ENCODE measurements at regions not wholly inside any gene's neighbourhood (a gene's known extent, or its start where the extent isn't known, plus 50 kb on each side); places are given as distances from the start of the nearest gene placed in this dataset.

DNA sequence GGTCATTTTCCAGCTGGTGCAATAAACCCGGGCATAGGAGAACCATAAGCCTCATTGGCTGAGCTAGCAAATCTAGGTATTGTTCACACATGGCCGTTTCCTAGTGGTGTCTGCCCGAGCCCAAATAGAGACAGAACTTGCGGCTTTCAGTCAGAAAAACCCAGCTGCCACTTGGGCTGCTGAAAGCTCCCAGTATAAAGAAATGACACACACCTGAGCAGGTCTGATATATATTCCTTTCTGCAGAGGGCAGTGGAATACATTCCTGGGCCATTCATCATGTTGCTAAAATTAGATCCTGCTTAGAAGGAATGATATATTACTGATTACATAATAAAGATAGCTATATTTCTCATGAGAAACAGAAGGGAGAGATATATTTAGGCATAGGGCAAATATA, 83.9 kb upstream of the IRX5 start:
- TF ChIP-seq EP300 (conservative IDR thresholded peaks at IDR 0.05; ENCODE audit: poor library complexity, severe bottlenecking) (no peak), MXI1 (conservative IDR thresholded peaks at IDR 0.05; ENCODE audit: poor library complexity, severe bottlenecking) (no peak), EZH2 (IDR thresholded peaks at IDR 0.05; ENCODE audit: borderline replicate concordance, insufficient read depth, low read length, poor library complexity, severe bottlenecking) (no peak), CTCF (IDR thresholded peaks at IDR 0.05; ENCODE audit: poor library complexity, severe bottlenecking) (no peak)
